ENCODE measurements at regions not wholly inside any gene's neighbourhood (a gene's known extent, or its start where the extent isn't known, plus 50 kb on each side); places are given as distances from the start of the nearest gene placed in this dataset.
"Not testable (repeated sequence)": the region's sequence is repeated elsewhere in the genome, so short reads cannot be mapped to it uniquely, and the experiment has no call there.

DNA sequence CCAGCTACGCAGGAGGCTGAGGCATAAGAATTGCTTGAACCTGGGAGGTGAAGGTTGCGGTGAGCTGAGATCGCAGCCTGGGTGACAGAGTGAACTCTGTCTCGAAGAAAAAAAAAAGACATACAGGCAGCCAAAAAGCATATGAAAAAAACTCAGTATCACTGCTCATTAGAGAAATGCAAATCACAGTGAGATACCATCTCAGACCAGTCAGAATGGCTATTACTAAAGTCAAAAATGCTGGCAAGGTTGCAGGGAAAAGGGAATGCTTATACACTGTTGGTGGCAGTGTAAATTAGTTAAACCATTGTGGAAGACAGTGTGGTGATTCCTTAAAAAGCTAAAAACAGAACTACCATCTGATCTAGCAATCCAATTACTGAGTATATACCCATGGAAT is 123.1 kb downstream of the CHIC2 start:
- no peaks in the 10 kb centered on the region for H4K20me1 ChIP-seq (ENCODE audit: insufficient read depth, poor library complexity, severe bottlenecking)
- no peak for TF ChIP-seq EZH2 (IDR thresholded peaks at IDR 0.05; ENCODE audit: borderline replicate concordance)
- no peak for TF ChIP-seq EZH2phosphoT487 (IDR thresholded peaks at IDR 0.05; ENCODE audit: low read depth, severe bottlenecking, unreplicated experiment)
- TF ChIP-seq, protein P1, sequence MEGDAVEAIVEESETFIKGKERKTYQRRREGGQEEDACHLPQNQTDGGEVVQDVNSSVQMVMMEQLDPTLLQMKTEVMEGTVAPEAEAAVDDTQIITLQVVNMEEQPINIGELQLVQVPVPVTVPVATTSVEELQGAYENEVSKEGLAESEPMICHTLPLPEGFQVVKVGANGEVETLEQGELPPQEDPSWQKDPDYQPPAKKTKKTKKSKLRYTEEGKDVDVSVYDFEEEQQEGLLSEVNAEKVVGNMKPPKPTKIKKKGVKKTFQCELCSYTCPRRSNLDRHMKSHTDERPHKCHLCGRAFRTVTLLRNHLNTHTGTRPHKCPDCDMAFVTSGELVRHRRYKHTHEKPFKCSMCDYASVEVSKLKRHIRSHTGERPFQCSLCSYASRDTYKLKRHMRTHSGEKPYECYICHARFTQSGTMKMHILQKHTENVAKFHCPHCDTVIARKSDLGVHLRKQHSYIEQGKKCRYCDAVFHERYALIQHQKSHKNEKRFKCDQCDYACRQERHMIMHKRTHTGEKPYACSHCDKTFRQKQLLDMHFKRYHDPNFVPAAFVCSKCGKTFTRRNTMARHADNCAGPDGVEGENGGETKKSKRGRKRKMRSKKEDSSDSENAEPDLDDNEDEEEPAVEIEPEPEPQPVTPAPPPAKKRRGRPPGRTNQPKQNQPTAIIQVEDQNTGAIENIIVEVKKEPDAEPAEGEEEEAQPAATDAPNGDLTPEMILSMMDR (IDR thresholded peaks at IDR 0.05; ENCODE audit: poor library complexity), result no peak
- H3K4me2 ChIP-seq, result no peak overlapping the region
- H3K36me3 ChIP-seq (replicated peaks; ENCODE audit: insufficient read depth, low read depth), result no peaks in the 10 kb centered on the region
- no peak overlapping the region for H2AFZ ChIP-seq
- H3K4me1 ChIP-seq (ENCODE audit: insufficient read depth), result no peaks in the 10 kb centered on the region
- DNase-seq (ENCODE audit: low spot score), result no peak
- H3K27ac ChIP-seq, result no peak overlapping the region
- H3K27me3 ChIP-seq, result no peaks in the 10 kb centered on the region
- no peaks in the 10 kb centered on the region for H3K9me2 ChIP-seq (replicated peaks; ENCODE audit: insufficient read depth)
- no peaks in the 10 kb centered on the region for H3K9me3 ChIP-seq (ENCODE audit: low read depth)
- 99% methylated on average over 4 of the region's 4 CpGs for WGBS (ENCODE audit: low lambda C conversion rate, missing lambda C conversion rate)
- no peaks in the 10 kb centered on the region for H3K79me2 ChIP-seq
- H3K4me3 ChIP-seq, result no peak overlapping the region

GRCh38 chr4:53939892-53940291 is 124.5 kb downstream of the CHIC2 start:
- WGBS (ENCODE audit: low lambda C conversion rate, missing lambda C conversion rate), result 95% methylated on average over 3 of the region's 3 CpGs

GRCh38 chr4:53937918-53938317 is 126.5 kb downstream of the CHIC2 start:
- 46% methylated on average over 7 of the region's 7 CpGs for WGBS (ENCODE audit: low lambda C conversion rate, missing lambda C conversion rate)
- H3K27me3 ChIP-seq, result no peaks in the 10 kb centered on the region
- no peaks in the 10 kb centered on the region for H3K36me3 ChIP-seq (replicated peaks; ENCODE audit: insufficient read depth, low read depth)
- no peaks in the 10 kb centered on the region for H4K20me1 ChIP-seq (ENCODE audit: insufficient read depth, poor library complexity, severe bottlenecking)
- peak; percentile 65 for DNase-seq (ENCODE audit: low spot score)
- no peak overlapping the region for H3K4me2 ChIP-seq
- no peak overlapping the region for H3K4me3 ChIP-seq
- no peaks in the 10 kb centered on the region for H3K9me2 ChIP-seq (replicated peaks; ENCODE audit: insufficient read depth)
- no peak overlapping the region for H2AFZ ChIP-seq
- TF ChIP-seq, protein P1 (IDR thresholded peaks at IDR 0.05; ENCODE audit: poor library complexity), result no peak
- no peak for TF ChIP-seq EZH2 (IDR thresholded peaks at IDR 0.05; ENCODE audit: borderline replicate concordance)
- TF ChIP-seq EZH2phosphoT487 (IDR thresholded peaks at IDR 0.05; ENCODE audit: low read depth, severe bottlenecking, unreplicated experiment), result no peak
- no peaks in the 10 kb centered on the region for H3K4me1 ChIP-seq (ENCODE audit: insufficient read depth)
- no peaks in the 10 kb centered on the region for H3K9me3 ChIP-seq (ENCODE audit: low read depth)
- no peaks in the 10 kb centered on the region for H3K79me2 ChIP-seq
- H3K27ac ChIP-seq, result peak overlapping the region; percentile 43

More at GRCh38 chr4:53939892-53940291, 124.5 kb downstream of the CHIC2 start:
- not testable (repeated sequence) for H3K4me1 ChIP-seq (ENCODE audit: insufficient read depth); H3K36me3 ChIP-seq (replicated peaks; ENCODE audit: insufficient read depth, low read depth); H3K79me2 ChIP-seq; DNase-seq (ENCODE audit: low spot score); H3K4me2 ChIP-seq; H3K27ac ChIP-seq; H3K9me3 ChIP-seq (ENCODE audit: low read depth); H4K20me1 ChIP-seq (ENCODE audit: insufficient read depth, poor library complexity, severe bottlenecking); H3K27me3 ChIP-seq; H3K9me2 ChIP-seq (replicated peaks; ENCODE audit: insufficient read depth); H3K4me3 ChIP-seq; H2AFZ ChIP-seq

DNA sequence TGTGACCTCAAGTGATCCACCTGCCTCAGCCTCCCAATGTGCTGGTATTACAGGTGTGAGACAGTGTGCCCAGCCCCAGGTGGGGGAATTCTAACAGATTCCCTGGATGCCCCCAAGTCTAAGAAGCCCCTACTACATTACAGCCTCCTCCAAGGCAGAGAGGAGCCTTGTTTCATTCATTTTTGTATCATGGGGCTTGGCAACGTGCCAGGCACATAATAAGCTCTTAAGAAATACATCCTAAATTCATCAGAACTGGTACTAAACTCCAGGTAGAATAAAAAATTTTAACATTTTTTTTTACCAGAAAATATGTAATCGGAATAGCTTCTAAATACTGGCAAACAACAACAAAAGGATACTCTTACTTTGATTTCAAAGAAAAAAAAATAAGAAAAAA is 127.1 kb downstream of the CHIC2 start:
- H3K9me3 ChIP-seq (ENCODE audit: low read depth), result no peaks in the 10 kb centered on the region
- no peak overlapping the region for H3K4me3 ChIP-seq
- DNase-seq (ENCODE audit: low spot score), result no peak
- TF ChIP-seq, protein P1 (IDR thresholded peaks at IDR 0.05; ENCODE audit: poor library complexity), result no peak
- TF ChIP-seq EZH2 (IDR thresholded peaks at IDR 0.05; ENCODE audit: borderline replicate concordance), result no peak
- TF ChIP-seq EZH2phosphoT487 (IDR thresholded peaks at IDR 0.05; ENCODE audit: low read depth, severe bottlenecking, unreplicated experiment), result no peak
- WGBS (ENCODE audit: low lambda C conversion rate, missing lambda C conversion rate), result 91% methylated on average over 2 of the region's 2 CpGs
- no peak overlapping the region for H3K4me2 ChIP-seq
- no peaks in the 10 kb centered on the region for H3K27me3 ChIP-seq
- no peak overlapping the region for H2AFZ ChIP-seq
- no peaks in the 10 kb centered on the region for H4K20me1 ChIP-seq (ENCODE audit: insufficient read depth, poor library complexity, severe bottlenecking)
- H3K36me3 ChIP-seq (replicated peaks; ENCODE audit: insufficient read depth, low read depth), result no peaks in the 10 kb centered on the region
- H3K27ac ChIP-seq, result no peak overlapping the region
- H3K79me2 ChIP-seq, result no peaks in the 10 kb centered on the region
- no peaks in the 10 kb centered on the region for H3K9me2 ChIP-seq (replicated peaks; ENCODE audit: insufficient read depth)
- no peaks in the 10 kb centered on the region for H3K4me1 ChIP-seq (ENCODE audit: insufficient read depth)

Measured in hepatocyte (in vitro differentiated cells).